HG02610 (cell line): ENCODE measurements at regions not wholly inside any gene's neighbourhood (a gene's known extent, or its start where the extent isn't known, plus 50 kb on each side); places are given as distances from the start of the nearest gene placed in this dataset.
"Not testable (repeated sequence)": the region's sequence is repeated elsewhere in the genome, so short reads cannot be mapped to it uniquely, and the experiment has no call there.

ENCODE experiments used
- ATAC-seq: cut with Tn5 transposase; IDR thresholded peaks from one replicate; pipeline ENCODE4 v1.9.1; 2021; ENCODE audit warnings: mild to moderate bottlenecking, moderate library complexity; ENCODE audit not compliant: unreplicated experiment

DNA sequence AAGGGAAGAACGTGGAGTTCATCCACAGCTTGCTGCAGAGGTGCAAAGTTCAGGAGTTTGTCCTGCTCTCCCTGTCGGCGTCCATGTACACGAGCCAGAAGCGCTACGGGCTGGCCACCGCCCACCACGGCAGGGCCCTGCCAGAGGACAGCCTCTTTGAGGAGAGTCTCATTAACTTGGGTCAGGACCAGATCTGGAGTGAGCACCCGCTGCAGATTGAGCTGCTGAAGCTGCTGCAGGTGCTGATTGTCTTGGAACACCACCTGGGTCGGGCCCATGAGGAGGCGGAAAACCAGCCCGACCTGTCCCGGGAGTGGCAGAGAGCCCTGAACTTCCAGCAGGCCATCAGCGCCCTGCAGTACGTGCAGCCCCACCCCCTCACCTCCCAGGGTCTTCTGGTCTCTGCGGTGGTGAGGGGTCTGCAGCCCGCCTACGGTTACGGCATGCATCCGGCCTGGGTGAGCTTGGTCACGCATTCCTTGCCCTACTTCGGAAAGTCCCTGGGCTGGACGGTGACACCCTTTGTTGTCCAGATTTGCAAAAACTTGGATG is 73.8 kb upstream of the MORC3 start:
- no peak for ATAC-seq

DNA sequence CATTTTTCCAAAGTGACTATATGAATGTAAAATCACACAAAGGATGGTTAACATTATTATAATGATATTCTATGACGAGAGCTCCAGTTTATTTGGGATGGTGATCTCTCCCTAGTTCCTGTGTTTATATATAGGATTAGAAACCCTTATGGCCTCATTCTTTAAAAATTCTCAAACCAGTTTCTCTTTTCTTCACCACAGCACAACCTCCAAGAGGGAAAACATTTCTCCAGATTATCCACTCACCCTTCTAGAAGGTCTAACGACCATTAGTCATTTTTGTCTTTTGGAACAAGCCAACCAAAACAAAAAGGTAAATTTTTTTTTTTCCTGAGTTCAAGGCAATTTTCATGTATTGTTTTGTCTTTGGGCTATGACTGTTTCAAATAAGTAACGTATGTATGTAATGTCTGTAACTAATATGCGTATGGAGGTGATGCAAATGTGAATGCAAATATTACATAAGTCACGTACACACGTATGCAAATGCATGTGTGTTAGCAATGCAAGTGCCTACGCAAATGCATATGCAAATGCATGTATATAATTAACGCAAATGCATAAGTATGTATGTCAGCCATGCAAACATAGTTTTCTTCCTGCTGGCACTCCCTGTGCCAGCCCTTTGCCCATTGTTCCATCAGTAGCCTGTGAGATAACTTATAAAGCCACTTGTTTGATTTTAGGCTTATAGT is 72.5 kb upstream of the MORC3 start:
- ATAC-seq, result no peak

DNA sequence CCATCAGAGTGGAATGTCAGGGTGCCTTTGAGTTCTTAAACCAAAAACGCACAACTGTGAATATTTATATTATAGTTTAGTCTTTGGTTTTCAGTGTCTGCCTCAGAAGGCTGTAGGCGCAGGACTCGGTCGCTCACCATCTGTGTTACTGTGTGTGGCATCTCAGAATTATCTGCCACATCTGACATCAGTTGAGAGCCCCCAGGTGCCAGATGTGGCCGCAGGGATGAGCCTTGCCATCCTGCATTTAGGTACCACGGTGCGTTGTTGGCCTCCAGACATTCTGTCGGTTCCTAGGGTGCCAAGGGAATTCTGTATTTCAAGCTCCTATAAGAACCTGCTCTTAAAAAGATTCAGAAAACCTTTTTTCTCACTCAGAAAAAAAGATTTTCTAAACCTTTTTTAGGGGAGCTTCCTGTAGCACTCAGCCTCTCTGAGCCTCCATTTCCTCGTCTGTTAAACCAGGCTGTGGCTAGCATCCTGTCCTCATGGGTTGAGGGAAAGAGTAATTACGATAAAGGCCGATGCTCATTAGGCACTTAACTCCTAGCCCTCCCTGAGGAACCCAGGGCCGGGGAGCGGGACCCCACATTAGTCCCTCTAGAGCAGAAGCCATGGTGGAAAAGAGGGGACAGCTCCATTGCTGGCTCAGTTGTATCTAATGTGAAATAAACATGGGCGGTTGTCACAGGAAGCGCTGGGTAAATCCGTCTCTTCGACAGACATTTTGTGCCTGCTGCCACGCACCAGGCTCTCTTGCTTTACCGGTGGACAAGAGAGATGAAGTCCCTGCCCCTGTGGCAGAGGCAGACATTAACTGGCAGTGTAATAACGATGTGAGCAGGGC is 70.2 kb upstream of the MORC3 start:
- ATAC-seq, result no peak

DNA sequence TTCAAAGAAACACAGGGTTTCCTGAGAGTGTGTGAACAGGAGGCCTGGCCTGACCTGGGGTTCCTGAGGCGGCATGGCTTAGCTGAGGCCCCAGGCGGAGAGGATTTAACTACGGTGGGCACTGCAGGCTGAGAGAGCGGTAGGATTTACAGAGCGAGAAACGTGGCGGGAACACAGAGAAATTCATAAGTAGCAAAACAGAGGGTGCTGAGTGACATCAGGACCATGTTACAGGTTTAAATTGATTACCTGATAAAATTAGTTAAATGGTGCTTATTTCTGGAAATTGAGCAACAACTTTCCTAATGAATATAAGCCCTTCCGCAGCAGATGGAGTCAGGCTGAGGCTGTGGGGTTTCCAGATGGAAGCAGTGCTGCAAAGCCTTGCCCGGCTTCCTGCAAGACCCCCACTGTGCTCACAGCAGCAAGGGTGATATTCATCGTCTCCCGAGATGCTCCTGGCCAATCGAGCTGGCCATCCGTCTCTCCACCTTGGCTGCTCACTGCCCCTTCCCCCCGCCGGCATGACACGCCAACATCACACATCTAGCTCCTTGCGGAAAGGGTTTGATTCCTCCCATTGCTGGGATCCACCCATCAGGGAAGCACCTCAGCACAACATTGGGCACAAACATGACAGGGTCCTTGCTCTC is 69.4 kb upstream of the MORC3 start:
- ATAC-seq, result no peak

DNA sequence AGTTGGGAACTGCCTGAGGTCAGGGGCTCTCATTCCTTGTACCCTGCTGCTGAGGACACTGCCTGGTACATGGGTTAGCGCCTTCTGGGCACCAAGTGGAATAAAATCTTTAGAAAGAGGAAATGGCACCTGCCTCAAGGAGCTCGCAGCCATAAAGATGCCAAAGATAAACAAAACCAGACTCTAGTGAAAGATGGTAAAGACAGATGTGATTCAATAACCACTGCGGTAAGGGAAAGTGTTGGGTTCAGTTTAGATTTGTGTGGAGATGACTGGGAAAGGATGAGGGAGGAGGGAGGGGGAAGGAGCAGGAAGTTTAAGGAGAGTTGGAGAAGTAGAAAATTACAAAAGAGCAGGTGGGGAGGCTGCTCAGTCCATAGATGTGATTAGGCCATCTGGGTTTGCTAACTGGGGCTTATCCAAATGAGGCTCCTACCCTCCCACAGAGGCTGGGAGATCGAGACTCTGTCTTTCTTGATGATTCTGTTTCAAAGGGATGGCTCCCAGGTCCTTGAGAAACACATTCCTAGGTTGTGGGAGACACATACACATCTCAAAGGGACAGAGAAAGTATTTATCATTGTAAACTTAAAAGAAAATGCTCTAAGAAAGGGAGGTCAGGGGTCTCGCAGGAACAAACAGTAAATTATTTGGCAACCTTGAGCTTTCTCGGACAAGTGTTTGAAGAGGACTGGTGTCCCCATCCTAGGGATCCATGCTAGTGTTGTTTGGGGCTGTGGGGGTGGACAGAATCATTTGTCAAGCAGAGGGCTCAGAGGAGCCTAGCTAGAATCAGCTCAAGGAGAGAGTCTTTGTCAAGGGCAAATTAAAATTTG is 65.7 kb upstream of the MORC3 start:
- ATAC-seq, result no peak

DNA sequence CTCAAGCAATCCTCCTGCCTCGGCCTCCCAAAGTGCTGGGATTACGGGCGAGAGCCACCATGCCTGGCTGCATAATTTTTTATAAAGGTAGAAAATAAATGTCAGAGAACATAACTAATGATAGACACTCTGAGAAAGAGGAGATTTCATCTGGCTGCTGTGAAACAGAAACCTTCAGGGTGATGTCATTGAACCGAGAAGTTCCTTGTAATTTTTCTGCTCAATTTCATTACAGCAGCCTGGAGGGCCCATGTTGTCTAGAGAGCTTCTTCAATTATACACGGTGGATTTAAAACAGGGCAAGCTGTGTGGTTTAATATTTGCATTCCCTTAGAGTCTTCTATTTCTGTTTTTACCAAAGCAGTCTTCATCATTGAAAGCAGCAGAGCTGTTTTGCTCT is 64.3 kb upstream of the MORC3 start:
- ATAC-seq, result peak; percentile 54

DNA sequence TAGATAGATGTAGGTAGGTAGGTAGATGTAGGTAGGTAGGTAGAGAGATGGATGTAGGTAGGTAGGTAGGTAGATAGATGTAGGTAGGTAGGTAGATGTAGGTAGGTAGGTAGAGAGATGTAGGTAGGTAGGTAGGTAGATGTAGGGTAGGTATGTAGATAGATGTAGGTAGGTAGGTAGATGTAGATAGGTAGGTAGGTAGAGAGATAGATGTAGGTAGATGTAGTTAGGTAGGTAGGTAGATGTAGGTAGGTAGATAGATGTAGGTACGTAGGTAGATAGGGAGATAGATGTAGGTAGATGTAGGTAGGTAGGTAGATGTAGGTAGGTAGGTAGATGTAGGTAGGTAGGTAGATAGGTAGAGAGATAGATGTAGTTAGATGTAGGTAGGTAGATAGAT is 62.3 kb upstream of the MORC3 start:
- no peak for ATAC-seq

DNA sequence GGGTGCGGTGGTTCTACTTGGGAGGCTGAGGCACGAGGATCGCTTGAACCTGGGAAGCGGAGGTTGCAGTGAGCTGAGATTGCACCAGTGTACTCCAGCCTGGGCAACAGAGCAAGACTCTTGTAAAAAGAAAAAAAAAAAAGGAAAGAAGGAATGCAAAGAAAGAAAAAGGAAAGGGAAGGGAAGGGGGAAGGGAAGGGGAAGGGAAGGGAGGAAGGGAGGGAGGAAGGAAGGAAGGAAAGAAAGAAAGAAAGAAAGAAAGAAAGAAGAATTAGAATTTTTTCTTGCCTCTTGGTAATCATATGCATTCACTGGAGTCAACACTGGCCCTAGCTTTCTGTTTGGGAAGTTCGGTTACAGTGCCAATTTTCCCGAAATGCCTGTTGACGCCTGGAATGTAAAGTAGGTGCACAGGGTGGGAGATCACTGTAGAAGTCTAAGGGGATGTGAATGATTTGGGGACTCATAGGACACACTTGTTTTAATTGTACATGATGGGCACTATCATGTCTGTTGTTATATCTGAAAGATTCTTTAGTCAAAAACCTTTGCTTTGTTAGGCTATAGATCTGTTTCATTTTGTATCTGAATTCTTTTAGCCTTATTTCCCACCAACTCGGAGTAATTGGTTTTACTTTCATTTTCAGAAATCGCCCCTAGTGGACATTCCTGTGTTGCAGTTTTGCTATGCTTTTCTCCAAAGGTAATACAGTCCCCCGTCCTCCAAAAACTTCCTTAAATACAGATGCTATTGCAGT is 59.8 kb upstream of the MORC3 start:
- ATAC-seq, result no peak

DNA sequence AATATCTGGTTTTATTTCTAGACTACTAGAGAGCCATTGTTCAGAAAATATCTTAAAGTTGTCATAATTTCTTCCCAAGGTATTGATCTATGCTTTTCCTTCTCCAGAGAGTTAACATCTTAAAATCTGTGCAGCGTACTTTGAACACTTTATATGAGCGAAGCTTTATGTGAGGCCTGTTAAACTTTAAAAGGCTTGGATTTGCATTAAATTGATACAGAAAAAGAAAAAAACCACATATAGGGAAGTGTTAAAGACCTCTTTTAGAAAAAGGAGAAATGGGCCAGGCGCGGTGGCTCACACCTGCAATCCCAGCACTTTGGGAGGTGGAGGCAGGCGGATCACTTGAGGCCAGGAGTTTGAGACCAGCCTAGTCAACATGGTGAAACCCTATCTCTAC is 59.2 kb upstream of the MORC3 start:
- ATAC-seq, result no peak

DNA sequence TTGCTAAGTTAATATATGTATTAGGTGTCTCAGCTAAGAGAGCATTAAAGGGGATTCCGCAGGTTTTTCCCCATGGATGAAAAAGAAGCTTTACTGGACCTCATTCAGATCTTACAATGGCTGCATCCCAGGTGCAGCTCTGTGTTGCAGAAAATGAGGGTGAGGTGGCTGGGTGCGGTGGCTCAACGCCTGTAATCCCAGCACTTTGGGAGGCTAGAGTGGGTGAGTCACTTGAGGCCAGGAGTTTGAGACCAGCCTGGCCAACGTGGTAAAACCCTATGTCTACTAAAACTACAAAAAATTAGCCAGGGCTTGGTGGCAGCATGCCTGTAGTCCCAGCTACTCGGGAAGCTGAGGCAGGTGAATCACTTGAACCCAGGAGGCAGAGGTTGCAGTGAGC is 58.5 kb upstream of the MORC3 start:
- no peak for ATAC-seq

DNA sequence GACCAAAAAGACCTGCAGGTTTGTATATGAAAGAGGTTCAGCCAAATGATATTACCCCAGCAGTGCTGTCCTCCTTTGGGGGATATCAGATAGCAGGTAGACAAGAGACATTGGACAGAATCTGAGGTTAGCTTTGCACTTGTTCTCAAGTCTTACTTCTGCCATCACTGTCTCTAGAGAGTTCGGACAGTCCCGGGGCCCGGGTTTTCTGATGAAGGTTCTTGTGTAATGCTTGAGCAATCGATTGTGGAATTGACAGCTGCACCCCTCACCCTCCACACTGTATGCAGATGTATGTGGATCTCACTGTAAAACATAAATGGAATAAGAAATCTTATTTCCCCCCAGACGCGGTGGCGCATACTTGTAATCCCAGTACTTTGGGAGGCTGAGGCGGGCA is 56.2 kb upstream of the MORC3 start:
- no peak for ATAC-seq

DNA sequence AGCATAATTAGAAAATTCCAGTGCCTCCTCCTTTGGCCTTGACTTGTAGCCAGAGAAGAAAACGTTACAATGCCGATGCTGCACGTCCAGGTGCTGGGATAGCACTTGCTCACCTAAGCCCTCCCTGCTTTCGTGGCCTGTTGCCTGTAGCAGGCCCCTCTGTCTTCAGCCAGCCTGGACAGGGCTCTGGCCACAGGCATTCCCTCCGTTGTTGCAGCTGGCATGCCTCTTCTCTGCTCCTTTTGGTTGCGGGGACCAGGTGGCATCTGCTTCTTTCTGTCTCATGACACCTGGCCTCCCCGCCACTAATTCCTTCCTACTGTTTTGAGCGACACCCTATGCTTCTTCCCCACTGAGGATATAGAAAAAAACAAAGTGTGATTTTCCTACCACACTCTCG is 54.6 kb upstream of the MORC3 start:
- ATAC-seq, result no peak

DNA sequence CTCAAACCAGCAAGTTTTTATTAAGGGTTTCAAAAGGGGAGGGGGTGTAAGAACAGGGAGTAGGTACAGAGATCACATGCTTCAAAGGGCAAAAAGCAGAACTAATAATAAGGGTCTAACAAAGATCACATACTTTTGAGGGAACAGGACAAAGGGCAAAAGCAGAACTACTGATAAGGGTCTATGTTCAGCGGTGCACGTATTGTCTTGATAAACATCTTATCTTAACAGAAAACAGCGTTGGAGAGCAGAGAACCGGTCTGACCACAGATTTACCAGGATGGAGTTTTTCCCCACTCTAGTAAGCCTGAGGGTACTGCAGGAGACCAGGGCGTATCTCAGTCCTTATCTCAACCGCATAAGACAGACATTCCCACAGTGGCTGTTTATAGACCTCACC is 52.2 kb upstream of the MORC3 start:
- ATAC-seq, result not testable (repeated sequence)

DNA sequence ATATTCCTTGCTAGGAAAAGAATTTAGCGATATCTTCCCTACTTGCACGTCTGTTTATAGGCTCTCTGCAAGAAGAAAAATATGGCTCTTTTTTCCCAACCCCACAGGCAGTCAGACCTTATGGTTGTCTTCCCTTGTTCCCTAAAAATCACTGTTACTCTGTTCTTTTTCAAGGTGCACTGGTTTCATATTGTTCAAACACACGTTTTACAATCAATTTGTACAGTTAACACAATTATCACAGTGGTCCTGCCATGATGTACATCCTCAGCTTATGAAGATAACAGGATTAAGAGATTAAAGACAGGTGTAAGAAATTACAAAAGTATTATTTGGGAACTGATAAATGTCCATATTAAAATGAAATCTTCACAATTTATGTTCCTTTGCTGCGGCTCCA is 51.7 kb upstream of the MORC3 start:
- not testable (repeated sequence) for ATAC-seq
